ENCODE measurements at regions not wholly inside any gene's neighbourhood (a gene's known extent, or its start where the extent isn't known, plus 50 kb on each side); places are given as distances from the start of the nearest gene placed in this dataset.

DNA sequence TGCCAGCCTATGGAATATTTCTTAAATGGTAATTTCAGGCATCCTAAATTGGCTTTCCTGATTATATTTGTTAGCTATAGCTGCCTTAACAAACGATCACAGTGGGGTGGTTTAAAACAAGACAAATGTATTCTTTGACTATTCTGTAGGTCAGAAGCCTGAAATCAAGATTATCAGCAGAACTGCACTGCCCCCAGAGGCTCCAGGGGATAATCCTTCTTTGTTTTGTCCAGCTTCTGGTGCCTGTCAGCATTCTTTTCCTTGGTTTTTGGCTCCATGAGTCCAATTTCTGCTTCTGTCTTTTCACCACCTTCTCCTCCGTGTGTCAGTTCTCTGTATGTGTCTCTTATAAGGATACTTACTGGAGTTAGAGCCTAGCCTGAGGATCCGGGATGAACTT lies 1282.2 kb upstream of the USP15 start:
- Histone ChIP-seq H3K9me3 (ENCODE audit: control insufficient read depth, insufficient read depth, low read depth, low read length) (no peaks in the 10 kb centered on the region), H3K4me2 (ENCODE audit: extremely low read depth, insufficient read depth, low read length) (no peak overlapping the region), H3K4me3 (replicated peaks in 1 of 4; ENCODE audit: control extremely low read depth in 1 of 4, insufficient read depth in 1 of 4, low read depth in 3 of 4, low read length in 4 of 4) (no peak overlapping the region), H2AFZ (ENCODE audit: low read length) (no peak overlapping the region), H3K9ac (ENCODE audit: insufficient read depth, low read length) (no peak overlapping the region), H3K36me3 (ENCODE audit: control insufficient read depth, insufficient read depth, low read length) (no peaks in the 10 kb centered on the region), H3K27me3 (ENCODE audit: control insufficient read depth, insufficient read depth, low read length) (no peaks in the 10 kb centered on the region), H3K4me1 (ENCODE audit: control insufficient read depth, extremely low read depth, insufficient read depth, low read length) (no peaks in the 10 kb centered on the region), H3K79me2 (ENCODE audit: control insufficient read depth, insufficient read depth, low read length) (no peaks in the 10 kb centered on the region), H3K27ac (ENCODE audit: insufficient read depth, low read length) (no peak overlapping the region), H4K20me1 (ENCODE audit: control insufficient read depth, extremely low read depth, insufficient read depth, low read length) (no peaks in the 10 kb centered on the region)
- no peak for DNase-seq (ENCODE audit: low read depth in 2 of 2)
- TF ChIP-seq EZH2 (IDR thresholded peaks at IDR 0.05; ENCODE audit: low read length, missing control alignments) (no peak), CTCF (conservative IDR thresholded peaks at IDR 0.05 in 1 of 2, IDR thresholded peaks at IDR 0.05 in 1 of 2; ENCODE audit: low read depth in 1 of 2, low read length in 2 of 2) (peak in 1 of 2 donors; percentile 19)

- no peak overlapping the region for H3K4me2 ChIP-seq (ENCODE audit: extremely low read depth, insufficient read depth, low read length)
- H3K79me2 ChIP-seq (ENCODE audit: control insufficient read depth, insufficient read depth, low read length), result no peaks in the 10 kb centered on the region
- no peak overlapping the region for H3K9ac ChIP-seq (ENCODE audit: insufficient read depth, low read length)
- H3K36me3 ChIP-seq (ENCODE audit: control insufficient read depth, insufficient read depth, low read length), result no peaks in the 10 kb centered on the region
- H3K9me3 ChIP-seq (ENCODE audit: control insufficient read depth, insufficient read depth, low read depth, low read length), result no peaks in the 10 kb centered on the region
- no peaks in the 10 kb centered on the region for H3K27me3 ChIP-seq (ENCODE audit: control insufficient read depth, insufficient read depth, low read length)
- no peaks in the 10 kb centered on the region for H4K20me1 ChIP-seq (ENCODE audit: control insufficient read depth, extremely low read depth, insufficient read depth, low read length)
- no peak overlapping the region for H3K27ac ChIP-seq (ENCODE audit: insufficient read depth, low read length)
- no peak overlapping the region for H3K4me3 ChIP-seq (replicated peaks in 1 of 4; ENCODE audit: control extremely low read depth in 1 of 4, insufficient read depth in 1 of 4, low read depth in 3 of 4, low read length in 4 of 4)
- DNase-seq (ENCODE audit: low read depth in 2 of 2), result no peak
- H2AFZ ChIP-seq (ENCODE audit: low read length), result no peak overlapping the region
- no peak for TF ChIP-seq EZH2 (IDR thresholded peaks at IDR 0.05; ENCODE audit: low read length, missing control alignments)
- TF ChIP-seq CTCF (conservative IDR thresholded peaks at IDR 0.05 in 1 of 2, IDR thresholded peaks at IDR 0.05 in 1 of 2; ENCODE audit: low read depth in 1 of 2, low read length in 2 of 2), result no peak
- no peaks in the 10 kb centered on the region for H3K4me1 ChIP-seq (ENCODE audit: control insufficient read depth, extremely low read depth, insufficient read depth, low read length)
Observed at GRCh38 chr12:60980558-60980957, 1279.6 kb upstream of the USP15 start.

GRCh38 chr12:60981473-60981872 lies 1278.7 kb upstream of the USP15 start:
- H4K20me1 ChIP-seq (ENCODE audit: control insufficient read depth, extremely low read depth, insufficient read depth, low read length), result no peaks in the 10 kb centered on the region
- H3K27me3 ChIP-seq (ENCODE audit: control insufficient read depth, insufficient read depth, low read length), result no peaks in the 10 kb centered on the region
- no peaks in the 10 kb centered on the region for H3K36me3 ChIP-seq (ENCODE audit: control insufficient read depth, insufficient read depth, low read length)
- H2AFZ ChIP-seq (ENCODE audit: low read length), result no peak overlapping the region
- no peak for DNase-seq (ENCODE audit: low read depth in 2 of 2)
- no peaks in the 10 kb centered on the region for H3K4me1 ChIP-seq (ENCODE audit: control insufficient read depth, extremely low read depth, insufficient read depth, low read length)
- H3K27ac ChIP-seq (ENCODE audit: insufficient read depth, low read length), result no peak overlapping the region
- H3K9ac ChIP-seq (ENCODE audit: insufficient read depth, low read length), result no peak overlapping the region
- TF ChIP-seq CTCF (conservative IDR thresholded peaks at IDR 0.05 in 1 of 2, IDR thresholded peaks at IDR 0.05 in 1 of 2; ENCODE audit: low read depth in 1 of 2, low read length in 2 of 2) (no peak), EZH2 (IDR thresholded peaks at IDR 0.05; ENCODE audit: low read length, missing control alignments) (no peak)
- H3K4me2 ChIP-seq (ENCODE audit: extremely low read depth, insufficient read depth, low read length), result no peak overlapping the region
- H3K79me2 ChIP-seq (ENCODE audit: control insufficient read depth, insufficient read depth, low read length), result no peaks in the 10 kb centered on the region
- no peak overlapping the region for H3K4me3 ChIP-seq (replicated peaks in 1 of 4; ENCODE audit: control extremely low read depth in 1 of 4, insufficient read depth in 1 of 4, low read depth in 3 of 4, low read length in 4 of 4)
- H3K9me3 ChIP-seq (ENCODE audit: control insufficient read depth, insufficient read depth, low read depth, low read length), result no peaks in the 10 kb centered on the region

Measured in fibroblast of lung (primary cell).